Renal cortex interstitium (tissue), 11 donors: ENCODE measurements at regions not wholly inside any gene's neighbourhood (a gene's known extent, or its start where the extent isn't known, plus 50 kb on each side); places are given as distances from the start of the nearest gene placed in this dataset.
"Not testable (repeated sequence)": the region's sequence is repeated elsewhere in the genome, so short reads cannot be mapped to it uniquely, and the experiment has no call there.

Source experiments
- DNase-seq, 11 donors: peaks; one replicate each; pipeline ENCODE4 v3.0.0-alpha.2; 2013; ENCODE audit warnings: low read depth in 9 of 11, low spot score in 4 of 11; ENCODE audit errors: extremely low read depth in 1 of 11

DNA sequence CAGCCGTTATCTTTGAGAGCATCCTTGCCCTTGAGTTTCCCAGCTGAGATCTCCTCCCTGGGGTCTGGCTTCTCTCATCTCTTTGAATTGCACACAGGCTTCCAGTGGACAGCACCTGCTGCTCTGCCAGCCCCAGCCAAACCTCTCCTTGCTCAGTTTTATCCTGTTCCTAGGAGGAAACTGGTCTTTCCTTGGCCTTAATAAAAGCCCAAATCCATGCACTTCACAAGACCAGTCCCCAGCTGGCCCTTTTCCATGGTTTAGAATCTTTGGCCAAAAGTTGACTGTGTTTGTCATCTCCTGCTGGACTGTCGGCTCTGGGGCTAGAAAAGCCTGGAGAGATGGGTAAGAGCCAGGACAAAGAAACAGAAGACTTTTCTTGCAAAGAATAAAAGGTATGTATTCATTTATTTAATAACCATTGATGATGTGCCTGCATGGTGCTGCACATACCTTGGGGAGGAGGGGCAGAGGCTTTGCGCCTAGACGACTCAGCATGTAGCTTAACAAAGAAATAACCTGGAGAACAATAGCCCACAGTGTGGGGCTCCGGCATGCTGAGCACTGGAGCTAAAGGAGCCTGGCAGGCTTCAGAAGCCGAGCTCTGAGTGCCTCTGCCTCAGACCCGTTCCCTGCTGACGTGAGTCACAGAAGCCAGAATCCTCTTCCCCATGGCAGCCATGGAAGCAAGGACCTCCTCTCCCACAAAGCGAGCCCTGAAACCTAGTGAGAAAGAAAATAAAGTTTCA, 319.3 kb upstream of the B3GAT1 start:
- no peak for DNase-seq

- DNase-seq = no peak
Observed at GRCh38 chr11:134730561-134731212, 318.6 kb upstream of the B3GAT1 start.

DNA sequence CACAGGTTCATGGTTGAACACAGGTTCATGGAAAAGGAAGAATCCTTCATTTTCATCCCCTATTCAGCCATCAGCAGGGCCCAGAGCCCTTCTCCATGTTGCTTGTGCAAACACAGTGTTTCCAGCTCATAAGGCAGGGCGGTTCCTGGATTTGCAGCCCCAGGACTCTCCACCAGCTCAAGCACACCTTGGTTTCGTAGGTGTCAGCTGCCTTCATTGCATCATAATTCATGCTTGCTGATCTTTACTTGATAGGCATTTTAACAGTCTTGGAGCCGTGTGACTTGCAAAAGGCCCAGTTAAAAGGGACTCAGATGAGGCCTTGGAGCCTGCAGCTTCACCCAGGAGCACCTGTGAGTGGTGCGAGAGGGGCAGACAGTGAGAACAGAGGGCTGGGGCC, 318.1 kb upstream of the B3GAT1 start:
- no peak for DNase-seq

DNA sequence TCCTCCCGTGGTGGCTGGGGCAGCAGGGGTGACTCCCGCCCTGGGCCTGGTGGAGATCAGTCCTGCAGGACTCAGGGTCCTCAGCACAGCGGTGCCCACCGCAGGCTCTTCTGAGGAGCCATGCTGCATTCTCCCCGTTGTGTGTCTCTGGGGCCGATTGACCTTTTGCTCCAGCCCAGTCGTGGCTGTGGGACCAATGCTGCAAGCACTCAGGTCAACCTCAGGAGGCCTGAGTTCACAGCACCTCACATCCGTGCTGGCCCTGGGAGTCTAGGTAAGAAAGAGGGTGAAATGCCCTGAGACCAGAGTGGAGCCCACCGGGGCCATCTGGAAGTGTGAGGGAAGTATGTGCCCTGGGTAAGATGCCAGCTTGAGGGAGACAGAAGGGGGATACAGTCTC, 316.1 kb upstream of the B3GAT1 start:
- no peak for DNase-seq

- no peak for DNase-seq
Observed at GRCh38 chr11:134727636-134728035, 315.6 kb upstream of the B3GAT1 start.

DNA sequence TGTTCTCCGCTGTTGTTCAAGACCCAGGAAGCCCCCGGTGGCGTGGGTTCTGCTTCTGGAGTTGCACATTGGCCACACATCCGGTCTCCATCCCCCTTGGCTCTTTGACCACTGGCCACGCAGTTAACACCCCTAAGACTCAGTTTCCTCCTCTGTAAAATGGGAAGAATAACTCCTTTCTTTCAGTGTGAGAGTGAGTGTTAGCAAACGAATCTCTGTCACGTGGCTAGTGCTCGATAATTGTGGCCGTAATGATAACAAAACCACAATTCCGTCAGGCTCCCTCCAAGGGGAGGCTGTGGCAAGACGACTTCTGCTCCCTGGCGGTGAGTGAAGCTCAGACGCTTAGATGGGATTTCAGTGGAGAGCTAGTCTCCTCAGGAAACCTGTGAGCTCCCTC, 315.2 kb upstream of the B3GAT1 start:
- no peak for DNase-seq

- DNase-seq = peak in 1 of 11 donors; percentile 28
Observed at GRCh38 chr11:134725716-134726639, 313.9 kb upstream of the B3GAT1 start.

DNA sequence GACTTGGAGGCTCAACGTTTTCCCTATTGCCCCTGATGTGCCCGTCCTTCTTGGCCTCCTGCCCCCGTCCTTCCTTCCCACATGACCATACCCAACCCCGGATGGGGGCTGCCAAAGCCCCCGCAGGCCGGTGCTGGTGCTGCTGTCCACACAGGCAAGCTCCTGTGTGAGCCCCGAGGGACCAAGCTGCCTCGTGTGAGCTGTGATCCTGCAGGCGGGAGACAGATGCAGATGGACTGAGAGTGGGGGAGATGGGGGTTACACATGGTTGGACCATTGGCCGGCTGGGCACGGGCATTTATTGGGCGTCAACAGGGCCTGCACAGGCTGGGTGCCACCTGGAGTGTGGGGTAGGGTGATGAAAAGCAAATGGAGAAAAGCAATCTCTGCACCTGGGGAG, 313.2 kb upstream of the B3GAT1 start:
- DNase-seq = no peak

- no peak for DNase-seq
Observed at GRCh38 chr11:134724779-134725140, 312.7 kb upstream of the B3GAT1 start.

DNA sequence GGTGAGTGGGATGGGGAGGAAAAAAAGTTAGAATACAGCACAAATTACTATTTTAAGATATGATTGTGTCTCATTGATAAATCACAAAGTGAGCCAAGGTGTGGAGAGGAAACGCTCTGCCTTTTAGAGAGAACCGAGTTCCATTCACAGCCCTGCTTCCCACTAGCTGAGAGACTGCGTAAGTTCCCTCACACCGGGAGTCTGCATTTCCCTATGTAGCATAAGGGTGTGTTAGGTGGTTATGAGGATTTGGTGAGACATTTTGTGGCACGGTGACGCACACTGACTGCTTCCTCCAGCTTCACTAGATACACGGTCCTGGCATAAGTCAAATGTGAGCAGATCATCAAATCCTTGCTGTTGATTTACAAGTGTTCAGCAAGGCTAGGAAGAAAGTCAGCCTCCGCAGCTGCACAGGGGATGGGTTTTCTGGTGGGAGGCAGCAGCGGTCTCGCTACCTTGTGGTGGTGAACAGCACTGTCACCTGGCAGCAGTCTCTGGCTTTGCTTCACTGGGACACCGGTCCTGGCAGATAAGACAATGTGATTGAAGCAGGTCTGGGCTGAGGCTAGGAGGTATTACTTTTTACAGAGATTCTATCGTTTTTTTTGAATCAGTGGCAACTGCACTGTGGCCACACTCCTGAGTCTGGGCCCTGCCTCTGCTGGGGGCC, 312.2 kb upstream of the B3GAT1 start:
- DNase-seq = no peak

- DNase-seq = not testable (repeated sequence)
Observed at GRCh38 chr11:134720691-134721070, 308.6 kb upstream of the B3GAT1 start.

DNA sequence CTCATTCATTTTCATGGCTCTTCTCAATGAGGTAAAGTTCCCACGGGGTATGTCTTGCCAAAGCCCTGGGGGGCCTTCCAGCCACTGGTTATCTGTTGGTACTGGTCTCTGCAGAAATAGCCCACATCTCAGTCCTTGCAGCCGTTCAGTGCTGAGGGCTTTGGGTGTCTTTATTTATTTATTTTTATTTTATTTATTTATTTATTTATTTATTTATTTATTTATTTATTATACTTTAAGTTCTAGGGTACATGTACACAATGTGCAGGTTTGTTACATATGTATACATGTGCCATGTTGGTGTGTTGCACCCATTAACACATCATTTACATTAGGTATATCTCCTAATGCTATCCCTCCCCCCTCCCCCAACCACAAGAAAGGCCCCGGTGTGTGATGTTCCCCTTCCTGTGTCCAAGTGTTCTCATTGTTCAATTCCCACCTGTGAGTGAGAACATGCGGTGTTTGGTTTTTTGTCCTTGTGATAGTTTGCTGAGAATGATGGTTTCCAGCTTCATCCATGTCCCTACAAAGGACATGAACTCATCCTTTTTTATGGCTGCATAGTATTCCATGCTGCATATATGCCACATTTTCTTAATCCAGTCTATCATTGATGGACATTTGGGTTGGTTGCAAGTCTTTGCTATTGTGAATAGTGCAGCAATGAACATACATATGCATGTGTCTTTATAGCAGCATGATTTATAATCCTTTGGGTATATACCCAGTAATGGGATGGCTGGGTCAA, 308.1 kb upstream of the B3GAT1 start:
- not testable (repeated sequence) for DNase-seq

DNA sequence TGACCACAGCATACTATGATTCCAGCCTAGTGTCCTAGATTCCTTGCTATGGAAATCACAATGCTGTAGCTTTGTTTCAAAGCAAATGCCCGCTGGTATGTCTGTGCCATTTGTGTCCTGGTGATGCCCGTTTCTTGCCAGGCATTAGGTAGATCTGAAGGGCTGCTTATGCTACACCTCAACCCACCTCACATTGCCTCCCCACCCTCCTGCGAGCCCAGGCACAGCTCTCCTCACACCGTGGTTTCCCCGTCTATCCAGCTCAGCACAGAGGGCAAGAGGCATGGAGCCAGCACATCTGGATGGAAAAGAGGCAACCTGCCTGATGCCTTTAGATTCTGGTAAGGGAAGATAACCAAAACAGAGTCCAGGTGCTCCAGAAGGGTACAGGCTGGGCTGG, 307.4 kb upstream of the B3GAT1 start:
- no peak for DNase-seq

DNA sequence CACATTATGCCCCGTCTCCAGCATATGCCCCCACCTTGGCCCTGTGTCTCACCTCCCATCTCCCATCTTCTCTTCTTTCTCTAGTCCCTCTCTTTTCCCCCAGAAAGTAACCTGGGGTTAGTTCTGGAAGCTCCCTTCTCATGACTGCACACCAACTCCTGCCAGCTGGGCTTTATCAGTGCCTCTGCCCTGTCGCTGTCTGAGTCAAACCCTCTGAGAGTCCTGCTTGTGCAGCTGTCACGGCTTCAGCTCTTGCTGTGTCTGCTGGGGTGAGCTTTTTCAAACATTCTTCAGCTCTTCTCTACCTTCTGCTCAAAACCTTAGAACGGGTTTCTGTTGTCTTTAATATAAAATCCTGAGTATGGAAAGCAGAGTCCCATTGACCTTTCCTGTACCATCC, 304.5 kb upstream of the B3GAT1 start:
- no peak for DNase-seq

GRCh38 chr11:134714021-134714656, 302.1 kb upstream of the B3GAT1 start:
- DNase-seq = peak in 10 of 11 donors; percentile 67 to 85 (median 76)

GRCh38 chr11:134712228-134713145, 300.4 kb upstream of the B3GAT1 start:
- DNase-seq = no peak

DNA sequence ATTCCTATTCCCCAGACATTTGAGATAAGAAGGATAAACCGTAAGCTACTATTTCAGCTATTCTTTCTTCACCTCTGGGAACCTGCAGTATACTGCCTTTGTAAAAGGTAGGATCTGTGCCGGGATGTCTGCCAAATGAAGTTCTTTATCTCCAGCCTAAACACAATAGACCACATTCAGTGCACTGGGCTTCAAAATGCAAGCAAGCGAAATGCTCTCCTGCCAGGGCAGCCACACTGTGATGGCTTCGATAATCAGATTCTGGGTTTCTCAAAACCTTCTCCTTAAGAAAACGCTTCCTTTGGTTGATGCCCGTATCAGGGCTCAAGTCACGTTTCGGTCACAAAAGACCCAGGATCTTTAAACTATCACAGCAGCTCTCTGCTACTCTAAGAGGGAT, 299.5 kb upstream of the B3GAT1 start:
- no peak for DNase-seq
